GM23248 (cell line): ENCODE measurements at regions not wholly inside any gene's neighbourhood (a gene's known extent, or its start where the extent isn't known, plus 50 kb on each side); places are given as distances from the start of the nearest gene placed in this dataset.

Source experiments
- EZH2 ChIP-seq: fragments of 200-600 bp; sonication (generic); IDR thresholded peaks from 2 replicates; pipeline ENCODE4 v1.6.1; 2018; ENCODE audit warnings: antibody characterized with exemption, mild to moderate bottlenecking; ENCODE audit not compliant: insufficient read depth, poor library complexity, severe bottlenecking
- EZH2phosphoT487 ChIP-seq: fragments of 200-600 bp; sonication (generic); IDR thresholded peaks from 2 replicates; pipeline ENCODE4 v1.6.1; 2018; ENCODE audit warnings: antibody characterized with exemption, moderate library complexity, mild to moderate bottlenecking, low read depth; ENCODE audit not compliant: insufficient read depth

DNA sequence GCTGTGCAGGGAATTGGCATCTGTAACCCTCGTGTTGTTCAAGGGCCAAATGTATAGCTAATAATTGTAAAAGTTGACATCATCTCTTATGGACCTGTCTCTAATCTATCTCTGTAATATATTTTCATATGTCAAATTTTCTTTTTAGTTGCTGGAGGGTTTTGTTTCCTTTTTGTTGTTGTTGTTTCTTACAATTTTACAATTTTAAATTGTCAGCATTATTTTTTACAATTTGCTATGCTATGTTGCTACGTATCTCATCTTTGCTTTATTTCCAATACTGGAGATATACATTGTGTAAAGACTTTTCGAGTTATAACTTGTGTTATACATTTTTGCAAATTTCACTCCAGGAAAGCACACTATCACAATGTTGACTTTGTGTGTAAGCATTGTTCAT lies 290.2 kb upstream of the SP4 start:
- TF ChIP-seq EZH2 (no peak), EZH2phosphoT487 (no peak)
